ENCODE measurements at regions not wholly inside any gene's neighbourhood (a gene's known extent, or its start where the extent isn't known, plus 50 kb on each side); places are given as distances from the start of the nearest gene placed in this dataset.
"Not testable (repeated sequence)": the region's sequence is repeated elsewhere in the genome, so short reads cannot be mapped to it uniquely, and the experiment has no call there.

DNA sequence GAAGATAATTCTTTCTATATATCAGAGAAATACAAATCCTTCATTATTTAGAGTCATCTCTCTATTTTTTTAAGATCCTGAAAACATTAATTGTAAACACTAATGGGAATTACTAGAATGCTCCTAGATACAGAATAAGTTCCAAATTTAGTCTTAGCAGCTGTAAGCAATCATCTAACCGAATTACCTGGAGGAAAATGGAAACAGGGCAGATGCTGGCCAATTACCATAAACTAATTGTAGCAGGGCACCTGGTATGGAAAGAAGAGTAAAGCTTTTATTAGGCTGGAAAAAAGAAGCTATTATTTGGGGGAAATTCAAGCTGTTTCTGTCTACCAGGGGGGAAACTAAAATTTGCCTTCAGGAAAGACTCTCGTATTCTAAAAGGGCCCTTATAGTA, 257.5 kb downstream of the MMUT start:
- CTCF ChIA-PET = no interaction called here
- TF ChIP-seq, protein P1, sequence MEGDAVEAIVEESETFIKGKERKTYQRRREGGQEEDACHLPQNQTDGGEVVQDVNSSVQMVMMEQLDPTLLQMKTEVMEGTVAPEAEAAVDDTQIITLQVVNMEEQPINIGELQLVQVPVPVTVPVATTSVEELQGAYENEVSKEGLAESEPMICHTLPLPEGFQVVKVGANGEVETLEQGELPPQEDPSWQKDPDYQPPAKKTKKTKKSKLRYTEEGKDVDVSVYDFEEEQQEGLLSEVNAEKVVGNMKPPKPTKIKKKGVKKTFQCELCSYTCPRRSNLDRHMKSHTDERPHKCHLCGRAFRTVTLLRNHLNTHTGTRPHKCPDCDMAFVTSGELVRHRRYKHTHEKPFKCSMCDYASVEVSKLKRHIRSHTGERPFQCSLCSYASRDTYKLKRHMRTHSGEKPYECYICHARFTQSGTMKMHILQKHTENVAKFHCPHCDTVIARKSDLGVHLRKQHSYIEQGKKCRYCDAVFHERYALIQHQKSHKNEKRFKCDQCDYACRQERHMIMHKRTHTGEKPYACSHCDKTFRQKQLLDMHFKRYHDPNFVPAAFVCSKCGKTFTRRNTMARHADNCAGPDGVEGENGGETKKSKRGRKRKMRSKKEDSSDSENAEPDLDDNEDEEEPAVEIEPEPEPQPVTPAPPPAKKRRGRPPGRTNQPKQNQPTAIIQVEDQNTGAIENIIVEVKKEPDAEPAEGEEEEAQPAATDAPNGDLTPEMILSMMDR (conservative IDR thresholded peaks at IDR 0.05; ENCODE audit: low read depth) = no peak
- POLR2A ChIA-PET (ENCODE audit: low non-redundant PET) = no interaction called here
- DNase-seq (ENCODE audit: low spot score) = no peak
- H3K27ac ChIP-seq = no peak overlapping the region

- POLR2A ChIA-PET (ENCODE audit: low non-redundant PET) = no interaction called here
- TF ChIP-seq, protein P1 (conservative IDR thresholded peaks at IDR 0.05; ENCODE audit: low read depth) = no peak
- CTCF ChIA-PET = no interaction called here
- no peak overlapping the region for H3K27ac ChIP-seq
- no peak for DNase-seq (ENCODE audit: low spot score)
These were observed 260.0 kb downstream of the MMUT start for GRCh38 chr6:49202924-49203536.

GRCh38 chr6:49198015-49198414, 265.0 kb downstream of the MMUT start:
- TF ChIP-seq, protein P1 (conservative IDR thresholded peaks at IDR 0.05; ENCODE audit: low read depth) = no peak
- H3K27ac ChIP-seq = no peak overlapping the region
- DNase-seq (ENCODE audit: low spot score) = no peak
- ChIA-PET CTCF (no interaction called here), POLR2A (ENCODE audit: low non-redundant PET) (no interaction called here)

DNA sequence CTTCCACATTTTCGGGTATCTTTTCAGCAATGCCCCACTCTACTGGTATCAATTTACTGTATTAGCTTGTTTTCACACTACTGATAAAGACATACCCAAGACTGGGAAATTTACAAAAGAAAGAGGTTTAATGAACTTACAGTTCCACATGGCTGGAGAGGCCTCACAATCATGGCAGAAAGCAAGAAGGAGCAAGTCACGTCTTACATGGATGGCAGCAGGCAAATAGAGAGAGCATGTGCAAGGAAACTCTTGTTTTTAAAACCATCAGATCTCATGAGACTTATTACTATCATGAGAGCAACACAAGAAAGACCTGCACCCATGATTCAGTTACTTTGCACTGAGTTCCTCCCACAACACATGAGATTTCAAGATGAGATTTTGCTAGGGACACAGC, 300.7 kb downstream of the MMUT start:
- H3K27ac ChIP-seq; POLR2A ChIA-PET (ENCODE audit: low non-redundant PET); DNase-seq (ENCODE audit: low spot score): not testable (repeated sequence)
- CTCF ChIA-PET = interaction anchor here (0.6 kb wide), 1 partner anchor 262 kb away, joined by 3 read pairs; no protein-coding TSS in a partner anchor

DNA sequence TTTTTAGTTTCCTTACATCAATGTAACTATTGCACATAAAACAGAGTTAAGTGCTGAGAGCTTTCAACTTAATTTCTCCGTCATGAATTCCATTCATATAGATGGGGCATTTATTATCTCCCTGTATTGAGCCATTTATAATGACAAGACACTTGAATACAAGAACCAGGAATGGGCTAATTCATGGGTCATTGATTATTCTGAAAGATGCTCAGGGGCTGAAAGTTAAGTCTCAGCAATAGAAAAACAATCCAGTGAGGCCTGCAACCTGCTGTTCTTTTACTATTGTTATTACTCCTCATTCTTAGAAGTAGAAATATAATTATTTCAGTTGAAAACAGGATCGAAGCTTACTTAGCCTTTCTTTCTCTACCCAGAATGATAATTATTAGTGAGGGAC, 307.7 kb downstream of the MMUT start:
- CTCF ChIA-PET = interaction anchor here (0.6 kb wide), 1 partner anchor 49 kb away, joined by 4 read pairs; no protein-coding TSS in a partner anchor
- no peak overlapping the region for H3K27ac ChIP-seq
- DNase-seq (ENCODE audit: low spot score) = no peak
- POLR2A ChIA-PET (ENCODE audit: low non-redundant PET) = no interaction called here
- TF ChIP-seq, protein P1 (conservative IDR thresholded peaks at IDR 0.05; ENCODE audit: low read depth) = no peak

- POLR2A ChIA-PET (ENCODE audit: low non-redundant PET) = no interaction called here
- TF ChIP-seq, protein P1 (conservative IDR thresholded peaks at IDR 0.05; ENCODE audit: low read depth) = no peak
- CTCF ChIA-PET = interaction anchor here (0.7 kb wide), 1 partner anchor 93 kb away, joined by 3 read pairs; no protein-coding TSS in a partner anchor
These were observed 311.1 kb downstream of the MMUT start for GRCh38 chr6:49151957-49152356.

DNA sequence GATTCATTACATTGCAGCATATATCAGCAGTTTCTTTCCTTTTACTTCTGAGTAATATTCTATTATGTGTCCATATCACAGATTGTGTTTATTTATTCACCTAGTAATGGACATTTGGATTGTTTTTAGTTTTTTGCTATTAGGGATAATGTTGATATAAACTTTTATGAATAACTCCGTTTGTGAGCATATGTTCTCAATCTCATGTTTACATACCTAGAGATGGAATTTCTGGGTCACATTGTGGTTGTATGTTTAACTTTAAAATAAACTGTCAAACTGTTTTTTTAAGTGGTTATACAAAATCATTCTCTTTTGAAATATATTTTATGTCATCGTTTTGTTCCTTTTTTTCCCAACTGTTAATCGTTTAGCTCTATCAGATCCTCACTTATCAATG, 311.6 kb downstream of the MMUT start:
- no peak overlapping the region for H3K27ac ChIP-seq
- POLR2A ChIA-PET (ENCODE audit: low non-redundant PET) = no interaction called here
- TF ChIP-seq, protein P1 (conservative IDR thresholded peaks at IDR 0.05; ENCODE audit: low read depth) = no peak
- CTCF ChIA-PET = interaction anchor here (0.7 kb wide), 1 partner anchor 94 kb away, joined by 3 read pairs; no protein-coding TSS in a partner anchor
- DNase-seq (ENCODE audit: low spot score) = no peak

More at GRCh38 chr6:49151957-49152356, 311.1 kb downstream of the MMUT start:
- DNase-seq (ENCODE audit: low spot score) = no peak
- no peak overlapping the region for H3K27ac ChIP-seq

Data from RWPE1 (cell line).